GM21717 (cell line): ENCODE measurements at regions not wholly inside any gene's neighbourhood (a gene's known extent, or its start where the extent isn't known, plus 50 kb on each side); places are given as distances from the start of the nearest gene placed in this dataset.
"Not testable (repeated sequence)": the region's sequence is repeated elsewhere in the genome, so short reads cannot be mapped to it uniquely, and the experiment has no call there.

Source experiments
- ATAC-seq: cut with Tn5 transposase; IDR thresholded peaks from one replicate; pipeline ENCODE4 v1.9.1; 2021; ENCODE audit warnings: mild to moderate bottlenecking, moderate library complexity; ENCODE audit not compliant: unreplicated experiment

- not testable (repeated sequence) for ATAC-seq
Observed at GRCh38 chr2:131668794-131669540, 141.3 kb downstream of the CCDC74A start.

- not testable (repeated sequence) for ATAC-seq
Observed at GRCh38 chr2:131671841-131672470, 144.3 kb downstream of the CCDC74A start.

- ATAC-seq = peak; percentile 95
Observed at GRCh38 chr2:131672471-131673399, 145.0 kb downstream of the CCDC74A start.

GRCh38 chr2:131673400-131674173 is 145.9 kb downstream of the CCDC74A start:
- peak; percentile 92 for ATAC-seq

- no peak for ATAC-seq
Observed at GRCh38 chr2:131674174-131674507, 146.5 kb downstream of the CCDC74A start.

GRCh38 chr2:131681611-131682121 is 154.0 kb downstream of the CCDC74A start:
- peak; percentile 1 for ATAC-seq

- peak; percentile 100 for ATAC-seq
Observed at GRCh38 chr2:131682122-131682944, 154.6 kb downstream of the CCDC74A start.

GRCh38 chr2:131682945-131683330 is 155.2 kb downstream of the CCDC74A start:
- ATAC-seq = peak; percentile 48

GRCh38 chr2:131684631-131685316 is 157.1 kb downstream of the CCDC74A start:
- ATAC-seq = not testable (repeated sequence)

- not testable (repeated sequence) for ATAC-seq
Observed at GRCh38 chr2:131686164-131686893, 158.6 kb downstream of the CCDC74A start.

- ATAC-seq = not testable (repeated sequence)
Observed at GRCh38 chr2:131686894-131687238, 159.2 kb downstream of the CCDC74A start.

- ATAC-seq = not testable (repeated sequence)
Observed at GRCh38 chr2:131689066-131689465, 161.4 kb downstream of the CCDC74A start.

- not testable (repeated sequence) for ATAC-seq
Observed at GRCh38 chr2:131711268-131711667, 183.6 kb downstream of the CCDC74A start.

- not testable (repeated sequence) for ATAC-seq
Observed at GRCh38 chr2:131717907-131718306, 190.2 kb downstream of the CCDC74A start.

GRCh38 chr2:131721163-131721562 is 193.5 kb downstream of the CCDC74A start:
- not testable (repeated sequence) for ATAC-seq

- not testable (repeated sequence) for ATAC-seq
Observed at GRCh38 chr2:131722256-131722655, 194.6 kb downstream of the CCDC74A start.

- ATAC-seq = no peak
Observed at GRCh38 chr2:131724019-131724418, 196.3 kb downstream of the CCDC74A start.

- ATAC-seq = not testable (repeated sequence)
Observed at GRCh38 chr2:131728451-131728850, 200.8 kb downstream of the CCDC74A start.
